ENCODE measurements at regions not wholly inside any gene's neighbourhood (a gene's known extent, or its start where the extent isn't known, plus 50 kb on each side); places are given as distances from the start of the nearest gene placed in this dataset.

- TF ChIP-seq CTCF (IDR thresholded peaks at IDR 0.05) = no peak
- TF ChIP-seq POLR2A (IDR thresholded peaks at IDR 0.05) = no peak
These were observed 1210.1 kb downstream of the DIAPH3 start for GRCh38 chr13:58953638-58954037.
